Chondrocyte (in vitro differentiated cells): ENCODE measurements at regions not wholly inside any gene's neighbourhood (a gene's known extent, or its start where the extent isn't known, plus 50 kb on each side); places are given as distances from the start of the nearest gene placed in this dataset.

Experiments used
- DNase-seq: peaks from one replicate; pipeline ENCODE4 v3.0.0; 2021; ENCODE audit warnings: mixed read lengths, low spot score
- H3K27ac Mint-ChIP-seq: one replicate; pipeline ENCODE4 v1.8.0; 2021; ENCODE audit warnings: mild to moderate bottlenecking, moderate library complexity, mixed read lengths; ENCODE audit not compliant: unreplicated experiment
- H3K27me3 Mint-ChIP-seq: 2 replicates; pipeline ENCODE4 v1.8.0; 2021; ENCODE audit warnings: low read depth, mixed read lengths
- H3K36me3 Mint-ChIP-seq: 2 replicates; pipeline ENCODE4 v1.8.0; 2021; ENCODE audit warnings: low read depth, mixed read lengths
- H3K4me1 Mint-ChIP-seq: 2 replicates; pipeline ENCODE4 v1.8.0; 2021; ENCODE audit warnings: low read depth, mild to moderate bottlenecking, mixed read lengths
- H3K4me3 Mint-ChIP-seq: one replicate; pipeline ENCODE4 v1.8.0; 2021; ENCODE audit warnings: mild to moderate bottlenecking, moderate library complexity, mixed read lengths; ENCODE audit not compliant: unreplicated experiment
- H3K9me3 Mint-ChIP-seq: 2 replicates; pipeline ENCODE4 v1.8.0; 2021; ENCODE audit warnings: low read depth, mixed read lengths
- TF ChIP-seq, protein P1 (sequence below): fragments of 200-600 bp; sonication (generic); IDR thresholded peaks from 2 replicates; pipeline ENCODE4 v1.5.0; 2021; ENCODE audit warnings: antibody characterized with exemption, mild to moderate bottlenecking, moderate library complexity

DNA sequence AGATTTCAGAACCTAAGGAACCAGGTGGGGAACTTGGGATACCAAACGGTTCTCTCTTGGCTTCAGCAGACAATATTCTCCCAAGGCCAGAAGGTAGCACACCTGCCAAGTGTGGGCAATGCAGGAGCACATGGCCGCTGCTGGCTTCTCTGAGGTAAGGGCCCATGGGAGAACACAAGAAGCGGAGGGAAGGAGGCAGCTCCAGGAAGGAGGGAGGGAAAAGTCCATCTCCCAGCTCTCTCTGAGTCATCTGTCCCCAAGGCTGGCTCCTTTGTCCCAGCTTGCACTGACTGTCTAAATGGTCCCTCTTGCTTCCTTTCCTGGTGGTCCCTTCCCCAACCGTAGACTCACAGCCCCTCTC lies 557.9 kb upstream of the CADM1 start:
- H3K27me3 Mint-ChIP-seq: peaks cover 6% of the 10 kb centered on the region
- TF ChIP-seq, protein P1, sequence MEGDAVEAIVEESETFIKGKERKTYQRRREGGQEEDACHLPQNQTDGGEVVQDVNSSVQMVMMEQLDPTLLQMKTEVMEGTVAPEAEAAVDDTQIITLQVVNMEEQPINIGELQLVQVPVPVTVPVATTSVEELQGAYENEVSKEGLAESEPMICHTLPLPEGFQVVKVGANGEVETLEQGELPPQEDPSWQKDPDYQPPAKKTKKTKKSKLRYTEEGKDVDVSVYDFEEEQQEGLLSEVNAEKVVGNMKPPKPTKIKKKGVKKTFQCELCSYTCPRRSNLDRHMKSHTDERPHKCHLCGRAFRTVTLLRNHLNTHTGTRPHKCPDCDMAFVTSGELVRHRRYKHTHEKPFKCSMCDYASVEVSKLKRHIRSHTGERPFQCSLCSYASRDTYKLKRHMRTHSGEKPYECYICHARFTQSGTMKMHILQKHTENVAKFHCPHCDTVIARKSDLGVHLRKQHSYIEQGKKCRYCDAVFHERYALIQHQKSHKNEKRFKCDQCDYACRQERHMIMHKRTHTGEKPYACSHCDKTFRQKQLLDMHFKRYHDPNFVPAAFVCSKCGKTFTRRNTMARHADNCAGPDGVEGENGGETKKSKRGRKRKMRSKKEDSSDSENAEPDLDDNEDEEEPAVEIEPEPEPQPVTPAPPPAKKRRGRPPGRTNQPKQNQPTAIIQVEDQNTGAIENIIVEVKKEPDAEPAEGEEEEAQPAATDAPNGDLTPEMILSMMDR: no peak
- no peak overlapping the region for H3K4me3 Mint-ChIP-seq
- H3K4me1 Mint-ChIP-seq: peaks cover 52% of the 10 kb centered on the region
- no peaks in the 10 kb centered on the region for H3K9me3 Mint-ChIP-seq
- no peak for DNase-seq
- H3K36me3 Mint-ChIP-seq: no peaks in the 10 kb centered on the region
- H3K27ac Mint-ChIP-seq: peak overlapping the region; percentile 76

DNA sequence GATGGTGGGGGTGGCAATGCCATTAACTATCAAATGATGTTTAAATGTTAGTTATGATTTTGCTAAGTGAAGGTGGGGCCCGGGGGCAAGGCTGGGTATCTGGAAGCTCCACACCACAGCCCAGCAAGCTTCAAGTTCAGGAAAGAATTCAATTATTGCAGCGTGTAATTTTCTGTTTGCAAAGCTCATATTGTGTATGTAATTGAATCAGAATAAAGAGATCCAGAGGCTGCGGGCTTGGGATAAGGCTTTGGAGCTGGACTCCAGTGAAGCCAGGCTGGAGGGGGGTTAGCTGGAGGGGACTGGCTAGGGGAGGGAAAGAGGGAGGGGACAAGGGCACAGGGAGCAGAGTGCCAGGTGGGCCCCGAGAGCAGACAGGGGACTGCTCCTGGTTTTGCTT lies 557.1 kb upstream of the CADM1 start:
- no peak overlapping the region for H3K27ac Mint-ChIP-seq
- H3K9me3 Mint-ChIP-seq: no peaks in the 10 kb centered on the region
- no peak overlapping the region for H3K4me3 Mint-ChIP-seq
- TF ChIP-seq, protein P1: no peak
- H3K4me1 Mint-ChIP-seq: peaks cover 46% of the 10 kb centered on the region
- H3K36me3 Mint-ChIP-seq: no peaks in the 10 kb centered on the region
- no peak for DNase-seq
- H3K27me3 Mint-ChIP-seq: peaks cover 5% of the 10 kb centered on the region

DNA sequence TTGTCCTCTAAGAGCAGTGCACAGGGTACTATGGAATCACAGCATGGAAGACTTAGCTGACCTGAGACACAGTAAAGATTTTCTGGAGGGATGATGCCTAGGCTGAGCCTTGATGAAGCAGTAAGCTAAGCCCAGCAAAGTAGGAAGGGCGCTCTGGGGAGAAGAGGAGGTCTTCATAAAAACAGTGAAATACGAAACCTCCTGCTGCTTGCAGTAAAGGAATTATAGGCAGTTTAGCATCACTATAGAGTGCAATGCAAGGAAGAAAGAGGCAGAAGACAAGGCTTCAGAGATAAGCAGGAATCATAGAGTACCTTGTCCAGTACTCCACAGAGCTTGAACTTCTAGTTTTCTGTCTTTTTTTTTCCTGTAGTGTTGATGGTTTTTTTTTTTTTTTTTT lies 555.7 kb upstream of the CADM1 start:
- TF ChIP-seq, protein P1: no peak
- Mint-ChIP-seq H3K27me3 (peaks cover 11% of the 10 kb centered on the region), H3K4me3 (no peak overlapping the region), H3K9me3 (no peaks in the 10 kb centered on the region), H3K4me1 (peaks cover 42% of the 10 kb centered on the region), H3K27ac (no peak overlapping the region), H3K36me3 (no peaks in the 10 kb centered on the region)
- no peak for DNase-seq

GRCh38 chr11:116057000-116057399 lies 552.8 kb upstream of the CADM1 start:
- Mint-ChIP-seq H3K9me3 (no peaks in the 10 kb centered on the region), H3K36me3 (no peaks in the 10 kb centered on the region), H3K27ac (no peak overlapping the region), H3K27me3 (peaks cover 30% of the 10 kb centered on the region), H3K4me1 (peaks cover 23% of the 10 kb centered on the region), H3K4me3 (no peak overlapping the region)
- no peak for DNase-seq
- TF ChIP-seq, protein P1: no peak

DNA sequence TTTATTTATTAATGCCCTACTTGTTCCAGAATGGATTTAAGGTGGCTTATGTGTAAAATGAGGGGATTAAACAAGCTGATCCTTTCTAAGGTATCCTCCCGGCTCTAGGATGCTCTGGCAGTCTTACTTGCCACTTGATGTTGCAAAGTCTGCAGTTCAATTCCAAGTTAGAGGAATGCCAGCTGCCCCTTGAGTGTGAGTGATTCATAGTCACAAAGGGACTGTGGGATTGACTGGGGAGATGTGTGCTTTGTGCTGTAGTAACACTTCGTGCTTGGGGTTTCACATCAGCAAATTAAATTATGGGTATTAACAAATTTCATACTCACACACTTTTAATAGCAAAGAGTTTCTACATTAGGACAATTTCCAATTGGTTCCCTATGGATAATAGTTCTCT lies 550.8 kb upstream of the CADM1 start:
- H3K27me3 Mint-ChIP-seq: peaks cover 40% of the 10 kb centered on the region

More for the DNA sequence above, 550.8 kb upstream of the CADM1 start:
- no peak for DNase-seq
- TF ChIP-seq, protein P1: no peak
- no peaks in the 10 kb centered on the region for H3K9me3 Mint-ChIP-seq
- H3K4me1 Mint-ChIP-seq: peaks cover 19% of the 10 kb centered on the region
- H3K27ac Mint-ChIP-seq: no peak overlapping the region
- H3K4me3 Mint-ChIP-seq: no peak overlapping the region
- H3K36me3 Mint-ChIP-seq: no peaks in the 10 kb centered on the region
